ENCODE measurements at regions not wholly inside any gene's neighbourhood (a gene's known extent, or its start where the extent isn't known, plus 50 kb on each side); places are given as distances from the start of the nearest gene placed in this dataset.
"Not testable (repeated sequence)": the region's sequence is repeated elsewhere in the genome, so short reads cannot be mapped to it uniquely, and the experiment has no call there.

- H3K36me3 Mint-ChIP-seq (ENCODE audit: insufficient read depth) = peaks cover 9% of the 10 kb centered on the region
- no peak for DNase-seq (ENCODE audit: low spot score, unreplicated experiment)
- no peaks in the 10 kb centered on the region for H3K4me1 Mint-ChIP-seq (ENCODE audit: low read depth)
- H3K4me3 Mint-ChIP-seq (ENCODE audit: low read depth) = no peak overlapping the region
- no peak overlapping the region for H3K27ac Mint-ChIP-seq
- peaks cover 54% of the 10 kb centered on the region for H3K9me3 Mint-ChIP-seq (ENCODE audit: low read depth)
- H3K27me3 Mint-ChIP-seq = no peaks in the 10 kb centered on the region
- TF ChIP-seq CTCF (IDR thresholded peaks at IDR 0.05; ENCODE audit: unreplicated experiment) = no peak
Measured at GRCh38 chr20:29409833-29410805, 1847.3 kb upstream of the DEFB115 start.

GRCh38 chr20:29410806-29411457 is 1846.5 kb upstream of the DEFB115 start:
- DNase-seq (ENCODE audit: low spot score, unreplicated experiment) = no peak
- Mint-ChIP-seq H3K27me3 (no peaks in the 10 kb centered on the region), H3K4me1 (ENCODE audit: low read depth) (no peaks in the 10 kb centered on the region), H3K9me3 (ENCODE audit: low read depth) (peaks cover 50% of the 10 kb centered on the region), H3K4me3 (ENCODE audit: low read depth) (no peak overlapping the region), H3K27ac (no peak overlapping the region), H3K36me3 (ENCODE audit: insufficient read depth) (peaks cover 9% of the 10 kb centered on the region)
- TF ChIP-seq CTCF (IDR thresholded peaks at IDR 0.05; ENCODE audit: unreplicated experiment) = no peak

- not testable (repeated sequence) for H3K36me3 Mint-ChIP-seq (ENCODE audit: insufficient read depth)
Measured at GRCh38 chr20:29411458-29411820, 1846.0 kb upstream of the DEFB115 start.

GRCh38 chr20:29419378-29419777 is 1838.1 kb upstream of the DEFB115 start:
- no peak overlapping the region for H3K4me3 Mint-ChIP-seq (ENCODE audit: low read depth)
- no peak overlapping the region for H3K27ac Mint-ChIP-seq
- DNase-seq (ENCODE audit: low spot score, unreplicated experiment) = no peak
- H3K4me1 Mint-ChIP-seq (ENCODE audit: low read depth) = no peaks in the 10 kb centered on the region
- peaks cover 1% of the 10 kb centered on the region for H3K36me3 Mint-ChIP-seq (ENCODE audit: insufficient read depth)
- peaks cover 17% of the 10 kb centered on the region for H3K9me3 Mint-ChIP-seq (ENCODE audit: low read depth)
- TF ChIP-seq CTCF (IDR thresholded peaks at IDR 0.05; ENCODE audit: unreplicated experiment) = no peak
- no peaks in the 10 kb centered on the region for H3K27me3 Mint-ChIP-seq

More at GRCh38 chr20:29411458-29411820, 1846.0 kb upstream of the DEFB115 start:
- H3K4me1 Mint-ChIP-seq (ENCODE audit: low read depth); H3K27me3 Mint-ChIP-seq; H3K4me3 Mint-ChIP-seq (ENCODE audit: low read depth); H3K27ac Mint-ChIP-seq; DNase-seq (ENCODE audit: low spot score, unreplicated experiment): not testable (repeated sequence)
- H3K9me3 Mint-ChIP-seq (ENCODE audit: low read depth) = peaks cover 48% of the 10 kb centered on the region

- no peak for DNase-seq (ENCODE audit: low spot score, unreplicated experiment)
- no peaks in the 10 kb centered on the region for H3K36me3 Mint-ChIP-seq (ENCODE audit: insufficient read depth)
- H3K27ac Mint-ChIP-seq = no peak overlapping the region
- H3K4me1 Mint-ChIP-seq (ENCODE audit: low read depth) = no peaks in the 10 kb centered on the region
- no peak overlapping the region for H3K4me3 Mint-ChIP-seq (ENCODE audit: low read depth)
- TF ChIP-seq CTCF (IDR thresholded peaks at IDR 0.05; ENCODE audit: unreplicated experiment) = no peak
- no peaks in the 10 kb centered on the region for H3K27me3 Mint-ChIP-seq
- peaks cover 7% of the 10 kb centered on the region for H3K9me3 Mint-ChIP-seq (ENCODE audit: low read depth)
Measured at GRCh38 chr20:29427201-29428060, 1830.0 kb upstream of the DEFB115 start.

Measured in progenitor cell of endocrine pancreas (in vitro differentiated cells).